AG08396 (cell line): ENCODE measurements at regions not wholly inside any gene's neighbourhood (a gene's known extent, or its start where the extent isn't known, plus 50 kb on each side); places are given as distances from the start of the nearest gene placed in this dataset.
"Not testable (repeated sequence)": the region's sequence is repeated elsewhere in the genome, so short reads cannot be mapped to it uniquely, and the experiment has no call there.

Experiments
- DNase-seq: peaks from one replicate; pipeline ENCODE4 v3.0.0; 2012; ENCODE audit warnings: low spot score, mixed read lengths

DNA sequence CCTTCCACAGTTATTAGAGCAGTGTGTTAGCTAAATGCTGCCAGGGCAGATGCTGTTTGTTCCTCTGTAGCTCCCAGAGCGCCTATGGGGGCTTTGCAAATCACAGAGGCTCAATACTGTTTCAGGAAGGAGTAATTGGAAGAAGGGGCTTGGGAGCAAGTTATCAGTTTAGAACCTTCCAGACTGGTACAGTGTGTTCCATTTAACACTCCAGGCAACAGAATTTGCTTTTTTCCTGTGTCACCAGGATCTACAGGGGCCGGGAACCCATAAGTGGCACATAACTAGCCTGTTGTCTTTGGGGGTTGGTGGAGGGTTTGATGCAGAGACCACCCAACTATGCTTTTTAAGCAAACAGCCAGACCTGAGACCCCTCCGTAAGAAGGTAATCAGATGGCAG is 307.3 kb upstream of the KCNN2 start:
- DNase-seq, result no peak

DNA sequence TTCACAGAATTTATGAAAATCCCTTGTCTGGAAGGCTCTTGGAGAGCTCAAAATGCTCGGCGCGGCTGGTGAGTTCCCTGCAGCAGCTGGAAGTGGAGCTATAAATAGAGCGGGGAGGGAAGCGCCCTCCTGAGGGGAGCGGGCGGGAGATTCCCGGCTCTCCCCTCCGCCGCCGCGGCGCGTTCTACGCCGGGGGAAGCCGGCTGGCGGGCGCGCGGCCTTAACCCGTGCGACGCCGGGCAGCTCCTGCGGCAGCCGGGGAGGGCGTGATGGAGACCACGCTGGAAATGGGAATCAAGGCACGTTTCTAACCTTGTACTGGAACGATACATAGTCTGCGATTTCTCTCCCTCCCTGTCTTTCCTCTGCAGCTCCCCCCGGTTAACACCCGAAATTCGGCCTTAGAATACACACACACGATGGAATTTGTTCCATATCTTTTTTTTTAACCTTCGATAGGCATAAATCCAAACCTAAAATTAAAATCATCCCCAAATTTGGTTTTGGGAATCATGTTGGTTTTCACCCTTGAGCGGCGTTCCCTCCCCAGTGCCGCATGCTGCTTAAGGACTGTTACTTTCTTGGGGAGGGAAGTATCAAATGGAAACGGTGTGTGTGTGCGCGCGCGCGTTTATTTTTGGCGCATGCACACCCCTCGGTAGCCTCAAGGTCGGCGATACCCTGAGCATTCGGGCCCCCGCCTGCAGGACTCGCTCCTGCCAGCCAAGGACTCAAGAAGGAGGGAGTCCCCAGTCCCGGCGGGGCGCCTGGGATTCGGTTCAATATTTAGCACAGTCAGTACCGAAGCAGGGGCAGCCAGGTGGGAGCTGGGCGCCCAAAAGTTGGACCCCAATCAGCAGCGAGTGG is 306.3 kb upstream of the KCNN2 start:
- peak; percentile 55 for DNase-seq

- DNase-seq, result no peak
These were observed 305.7 kb upstream of the KCNN2 start for GRCh38 chr5:114056185-114056538.

GRCh38 chr5:114060866-114061265 is 301.0 kb upstream of the KCNN2 start:
- no peak for DNase-seq

- DNase-seq, result no peak
These were observed 298.7 kb upstream of the KCNN2 start for GRCh38 chr5:114062932-114063867.

- no peak for DNase-seq
These were observed 296.0 kb upstream of the KCNN2 start for GRCh38 chr5:114065912-114066311.

DNA sequence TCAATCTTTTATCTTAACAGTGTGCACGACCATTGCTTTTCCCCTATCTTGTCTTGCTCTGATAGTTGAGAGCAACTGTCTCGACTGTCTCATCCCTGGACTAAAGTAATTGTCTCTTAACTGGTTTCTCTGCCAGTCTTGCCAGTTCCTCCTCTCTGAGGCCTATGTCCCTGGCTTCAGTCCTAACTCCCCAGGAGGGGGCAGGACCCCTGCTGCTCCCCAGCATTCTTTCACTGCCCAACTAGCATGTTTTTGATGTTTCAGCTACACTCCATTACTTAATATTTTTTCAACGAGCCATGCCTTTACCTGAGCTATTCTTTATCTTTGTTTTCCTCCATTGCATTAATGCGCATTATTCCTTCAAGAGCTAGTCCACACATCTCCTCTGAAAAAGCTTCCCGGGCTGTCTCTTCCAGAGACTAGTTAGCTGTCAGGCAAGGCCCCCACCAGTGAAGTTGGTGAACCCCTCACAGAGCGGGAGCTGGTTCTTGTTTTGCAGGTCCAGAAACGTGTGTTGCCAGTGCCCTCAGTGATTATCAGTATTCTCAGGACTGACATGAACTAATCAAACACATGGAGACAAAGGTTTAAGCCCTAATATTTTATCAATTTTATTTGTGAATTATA is 291.7 kb upstream of the KCNN2 start:
- DNase-seq, result no peak

GRCh38 chr5:114089259-114089658 is 272.6 kb upstream of the KCNN2 start:
- DNase-seq, result no peak

DNA sequence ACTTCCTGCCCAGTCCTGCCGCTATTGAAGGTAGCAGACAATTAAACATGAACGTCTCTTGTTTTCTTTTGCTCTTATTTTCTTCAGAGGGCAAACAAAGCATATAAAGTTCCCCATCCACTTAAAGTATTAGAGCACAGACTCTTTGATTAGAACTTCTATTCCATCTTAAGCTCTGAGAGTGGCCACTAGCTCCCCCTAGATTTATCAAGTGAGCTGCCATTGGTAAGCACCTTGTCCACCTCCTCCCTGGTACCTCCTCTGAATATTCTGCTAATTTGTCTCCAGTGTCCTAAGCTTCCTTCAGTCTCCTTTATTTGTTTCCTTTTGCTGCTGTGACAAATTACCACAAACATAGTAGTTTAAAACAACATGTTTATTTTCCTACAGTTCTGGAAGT is 264.3 kb upstream of the KCNN2 start:
- no peak for DNase-seq

DNA sequence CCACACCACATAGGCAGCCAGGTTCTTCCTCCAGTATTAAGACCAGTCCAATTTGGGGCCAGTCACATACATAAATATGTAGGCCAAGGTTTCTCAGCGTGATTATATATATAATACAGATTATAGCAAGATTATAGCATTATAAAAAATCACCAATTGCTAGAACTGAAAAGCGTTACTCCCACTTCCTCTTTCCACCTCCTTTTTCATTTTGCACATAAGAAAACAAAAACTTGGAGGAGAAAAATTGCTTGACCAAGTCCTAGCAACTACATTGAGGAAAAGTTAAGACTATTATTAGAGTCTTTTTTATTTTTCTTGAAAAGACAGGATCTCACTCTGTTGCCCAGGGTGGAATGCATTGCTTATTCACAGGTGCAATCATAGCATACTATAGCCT is 262.7 kb upstream of the KCNN2 start:
- DNase-seq, result no peak

- DNase-seq, result peak; percentile 33
These were observed 260.7 kb upstream of the KCNN2 start for GRCh38 chr5:114101153-114101552.

DNA sequence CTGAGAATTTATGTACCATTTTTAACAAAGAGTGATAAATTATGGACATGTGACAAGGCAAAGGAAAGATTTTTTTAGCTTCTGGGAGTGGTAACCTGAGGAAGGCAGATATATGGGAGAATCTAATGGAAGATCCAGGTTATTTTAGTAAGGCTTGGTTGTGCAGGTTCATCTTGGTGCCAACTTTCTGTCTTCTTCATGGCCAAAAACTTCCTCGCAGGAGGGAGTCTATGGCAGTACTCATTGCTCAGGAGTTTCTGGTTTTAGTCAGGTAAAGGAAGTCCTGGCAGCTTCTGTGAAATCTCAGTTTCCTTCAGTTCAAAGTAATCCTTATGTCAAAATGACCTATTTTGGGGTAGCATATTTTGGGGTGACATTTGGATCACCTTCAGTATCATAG is 248.3 kb upstream of the KCNN2 start:
- DNase-seq, result no peak

- no peak for DNase-seq
These were observed 244.9 kb upstream of the KCNN2 start for GRCh38 chr5:114116981-114117380.

DNA sequence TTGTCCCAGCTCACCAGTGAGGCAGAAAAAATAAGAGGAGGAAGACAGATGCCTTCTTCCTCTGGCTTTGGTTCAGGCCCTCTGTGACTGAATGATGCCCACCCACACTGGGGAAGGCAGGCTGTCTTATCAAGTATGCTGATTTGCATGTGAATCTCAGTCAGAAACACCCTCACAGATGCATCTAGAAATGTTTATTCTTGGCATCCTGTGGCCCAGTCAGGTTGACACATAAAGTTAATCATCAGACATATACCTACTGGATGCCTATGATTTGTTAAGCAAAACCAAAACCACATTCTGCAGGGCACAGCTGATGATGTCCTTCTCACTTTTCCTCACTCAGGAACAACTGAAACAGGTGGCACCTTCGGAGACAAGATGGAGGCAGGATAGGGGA is 243.4 kb upstream of the KCNN2 start:
- DNase-seq, result no peak

- no peak for DNase-seq
These were observed 241.7 kb upstream of the KCNN2 start for GRCh38 chr5:114120166-114120565.

DNA sequence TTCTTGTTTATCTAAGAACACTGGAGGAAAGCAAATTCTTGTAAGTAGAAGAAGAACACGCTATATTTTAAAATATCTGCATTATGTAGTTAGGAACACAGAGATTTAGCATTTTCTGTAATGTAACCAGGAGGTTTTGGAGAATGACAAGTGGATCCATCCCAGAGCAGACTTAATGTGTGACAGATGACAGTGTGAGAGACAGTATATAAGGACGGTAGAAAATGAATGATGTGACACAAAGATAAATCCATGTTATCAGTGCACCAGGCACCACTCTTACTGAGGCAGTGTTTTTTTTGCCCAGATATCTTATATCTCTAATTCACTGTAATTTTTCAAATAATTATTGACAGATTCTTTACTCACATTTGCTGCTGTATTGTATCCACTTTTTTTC is 239.0 kb upstream of the KCNN2 start:
- DNase-seq, result no peak

DNA sequence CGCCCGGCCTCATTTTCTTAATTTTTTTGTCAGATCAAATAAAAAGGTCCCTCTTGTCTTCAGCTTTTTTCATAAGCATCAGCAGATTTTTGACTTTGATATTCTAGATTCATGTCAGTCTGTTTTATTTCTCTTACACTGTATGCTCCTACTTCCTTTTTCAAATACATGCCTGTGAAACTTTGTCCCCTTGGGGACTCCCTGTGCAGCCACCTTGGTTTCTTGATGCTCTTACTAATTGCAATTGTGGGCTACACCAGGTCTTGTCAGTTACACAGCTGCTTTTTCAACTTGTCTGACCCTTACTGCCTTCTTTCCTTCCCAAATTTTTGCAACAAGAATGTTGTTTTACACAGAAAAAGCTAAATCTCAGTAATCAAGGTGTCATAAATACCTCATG is 238.2 kb upstream of the KCNN2 start:
- no peak for DNase-seq

DNA sequence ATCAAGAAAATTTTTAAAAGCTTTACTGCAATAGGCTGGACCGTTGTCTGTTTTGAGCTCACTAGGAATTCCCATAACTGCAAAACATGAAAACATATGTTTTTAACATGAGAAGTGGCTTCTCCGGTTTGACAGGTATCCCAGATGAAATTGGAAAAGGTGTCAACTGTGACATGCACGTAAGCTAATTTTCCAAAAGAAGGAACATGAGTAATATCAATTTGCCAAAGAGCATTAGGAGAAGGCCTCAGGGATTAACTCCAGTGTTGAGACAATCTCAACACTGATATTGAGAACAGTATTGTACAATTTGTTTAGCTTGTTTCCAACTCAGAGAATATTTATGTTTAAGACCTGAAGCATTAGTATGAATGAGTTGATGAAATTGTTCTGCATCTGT is 215.5 kb upstream of the KCNN2 start:
- DNase-seq, result no peak

GRCh38 chr5:114148253-114148652 is 213.6 kb upstream of the KCNN2 start:
- DNase-seq, result no peak

DNA sequence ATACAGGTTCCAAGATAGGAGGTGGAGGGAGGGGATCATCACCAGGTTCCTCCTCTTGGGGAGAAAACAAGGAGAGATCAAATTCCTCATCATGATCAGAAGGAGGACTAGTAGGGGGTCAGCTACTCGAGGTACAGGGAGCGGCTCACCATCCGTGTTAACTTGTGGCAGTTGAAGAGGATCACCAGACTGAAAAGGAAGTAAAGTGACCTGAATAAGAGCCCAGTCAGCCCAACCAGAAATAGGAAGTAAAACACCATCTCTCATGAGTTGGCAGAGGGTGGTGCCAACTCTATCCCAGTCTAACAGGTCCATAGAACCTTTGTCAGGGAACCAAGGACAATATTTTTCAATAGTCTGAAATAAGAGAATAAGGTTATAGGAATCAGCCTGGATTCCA is 213.1 kb upstream of the KCNN2 start:
- DNase-seq, result not testable (repeated sequence)

- no peak for DNase-seq
These were observed 209.1 kb upstream of the KCNN2 start for GRCh38 chr5:114152656-114153360.

- DNase-seq, result no peak
These were observed 208.5 kb upstream of the KCNN2 start for GRCh38 chr5:114153392-114153791.
